H1 (cell line): ENCODE measurements at regions not wholly inside any gene's neighbourhood (a gene's known extent, or its start where the extent isn't known, plus 50 kb on each side); places are given as distances from the start of the nearest gene placed in this dataset.

Experiments
- BCL11A ChIP-seq, 2 experiments: IDR thresholded peaks; one replicate each; pipeline ENCODE4 v1.6.1; 2011; ENCODE audit warnings: low read depth in 2 of 2, low read length in 2 of 2, mild to moderate bottlenecking in 2 of 2
- GABPA ChIP-seq: IDR thresholded peaks from 2 replicates; pipeline ENCODE4 v1.6.1; 2011; ENCODE audit warnings: mild to moderate bottlenecking, low read length, moderate library complexity, borderline replicate concordance; ENCODE audit not compliant: insufficient read depth
- KDM1A ChIP-seq: fragments of 200-600, 300-600 bp; sonication (generic); IDR thresholded peaks from 2 replicates; pipeline ENCODE4 v1.7.1; 2016; ENCODE audit warnings: mild to moderate bottlenecking, low read length, borderline replicate concordance
- POLR2AphosphoS5 ChIP-seq: IDR thresholded peaks from 2 replicates; pipeline ENCODE4 v1.6.1; 2011; ENCODE audit warnings: low read depth, low read length
- RAD21 ChIP-seq, 2 experiments: IDR thresholded peaks in 1 of 2; conservative IDR thresholded peaks in 1 of 2; 2 replicates each; pipeline ENCODE4 v1.6.1; 2011; ENCODE audit warnings: low read depth in 2 of 2, low read length in 2 of 2, improper control_type of control experiment in 1 of 2, inconsistent platforms in 1 of 2, mild to moderate bottlenecking in 1 of 2, moderate library complexity in 1 of 2
- YY1 ChIP-seq: IDR thresholded peaks from 2 replicates; pipeline ENCODE4 v1.6.1; 2011; ENCODE audit warnings: low read depth, mild to moderate bottlenecking, low read length
- TF ChIP-seq, protein P1 (sequence below), 3 experiments: IDR thresholded peaks; 1 replicate in 2 of 3; 2 replicates in 1 of 3; pipeline versions ENCODE4 v1.5.1 to v1.6.1; 2011; ENCODE audit warnings: low read length in 3 of 3, mild to moderate bottlenecking in 3 of 3, inconsistent platforms in 2 of 3, low read depth in 1 of 3, moderate library complexity in 1 of 3; ENCODE audit not compliant: insufficient read depth in 1 of 3; ENCODE audit errors: control extremely low read depth in 1 of 3

DNA sequence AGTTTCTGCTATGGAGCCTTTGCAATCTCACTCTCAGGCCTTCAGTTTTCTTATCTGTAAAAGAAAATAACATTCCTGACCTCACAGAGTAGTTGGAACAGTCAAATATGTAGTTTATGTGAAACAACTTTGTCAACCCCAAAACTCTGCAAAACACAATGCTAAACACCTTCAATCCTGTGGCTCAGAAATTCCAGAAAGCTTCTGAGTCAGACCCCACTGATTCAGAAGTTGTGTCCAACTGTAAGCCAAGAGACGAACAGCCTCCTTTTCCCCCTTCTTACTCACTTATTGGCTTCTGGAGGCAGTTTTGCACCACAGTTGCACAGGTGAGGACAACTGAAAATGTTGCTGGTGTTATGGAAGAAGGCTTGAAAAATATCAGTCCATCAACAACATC, 52.9 kb downstream of the TMSB4Y start:
- TF ChIP-seq RAD21 (IDR thresholded peaks at IDR 0.05 in 1 of 2, conservative IDR thresholded peaks at IDR 0.05 in 1 of 2; ENCODE audit: low read depth in 2 of 2, low read length in 2 of 2) (no peak), KDM1A (no peak), POLR2AphosphoS5 (no peak), GABPA (no peak), YY1 (no peak), BCL11A (IDR thresholded peaks at IDR 0.05; ENCODE audit: low read depth in 2 of 2, low read length in 2 of 2) (no peak)
- TF ChIP-seq, protein P1, sequence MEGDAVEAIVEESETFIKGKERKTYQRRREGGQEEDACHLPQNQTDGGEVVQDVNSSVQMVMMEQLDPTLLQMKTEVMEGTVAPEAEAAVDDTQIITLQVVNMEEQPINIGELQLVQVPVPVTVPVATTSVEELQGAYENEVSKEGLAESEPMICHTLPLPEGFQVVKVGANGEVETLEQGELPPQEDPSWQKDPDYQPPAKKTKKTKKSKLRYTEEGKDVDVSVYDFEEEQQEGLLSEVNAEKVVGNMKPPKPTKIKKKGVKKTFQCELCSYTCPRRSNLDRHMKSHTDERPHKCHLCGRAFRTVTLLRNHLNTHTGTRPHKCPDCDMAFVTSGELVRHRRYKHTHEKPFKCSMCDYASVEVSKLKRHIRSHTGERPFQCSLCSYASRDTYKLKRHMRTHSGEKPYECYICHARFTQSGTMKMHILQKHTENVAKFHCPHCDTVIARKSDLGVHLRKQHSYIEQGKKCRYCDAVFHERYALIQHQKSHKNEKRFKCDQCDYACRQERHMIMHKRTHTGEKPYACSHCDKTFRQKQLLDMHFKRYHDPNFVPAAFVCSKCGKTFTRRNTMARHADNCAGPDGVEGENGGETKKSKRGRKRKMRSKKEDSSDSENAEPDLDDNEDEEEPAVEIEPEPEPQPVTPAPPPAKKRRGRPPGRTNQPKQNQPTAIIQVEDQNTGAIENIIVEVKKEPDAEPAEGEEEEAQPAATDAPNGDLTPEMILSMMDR (IDR thresholded peaks at IDR 0.05; ENCODE audit: control extremely low read depth in 1 of 3, insufficient read depth in 1 of 3, low read depth in 1 of 3, low read length in 3 of 3), result no peak
